HepG2 (cell line): ENCODE measurements at regions not wholly inside any gene's neighbourhood (a gene's known extent, or its start where the extent isn't known, plus 50 kb on each side); places are given as distances from the start of the nearest gene placed in this dataset.
"Not testable (repeated sequence)": the region's sequence is repeated elsewhere in the genome, so short reads cannot be mapped to it uniquely, and the experiment has no call there.

ENCODE experiments used
- ATAC-seq: fragments of 200-7000 bp; cut with Tn5 transposase; 3 replicates; pipeline ENCODE4 v1.9.1; 2020; ENCODE audit warnings: mild to moderate bottlenecking, moderate library complexity
- BruUV-seq: library from RNA; stranded (reverse); fragments of 400-500 nt; replicated peaks from 2 replicates; lab custom pipeline; 2021; lab: Mats Ljungman, UMichigan
- CTCF ChIA-PET: fragments of 300-600 bp; formaldehyde crosslinking; extraction: SDS; loops from one replicate; lab custom pipeline; 2021; ENCODE audit warnings: low total read pairs, inconsistent platforms, low intra/inter-chr PET ratio; lab: Yijun Ruan, JAX
- POLR2A ChIA-PET: fragments of 350-600 bp; sonication (Branson Sonifier 250); formaldehyde crosslinking; loops from one replicate; lab custom pipeline; 2020; ENCODE audit warnings: antibody characterized with exemption, inconsistent platforms; lab: Yijun Ruan, JAX
- DNase-seq: peaks from one replicate; pipeline ENCODE4 v3.0.0-alpha.2; 2015; ENCODE audit warnings: low spot score
- FAIRE-seq: peaks from 3 replicates; lab custom pipeline; 2011; peaks lifted over from hg19 to GRCh38; lab: Jason Lieb, UNC
- H2AFZ ChIP-seq: one replicate; pipeline ENCODE4 v1.6.1; 2011; ENCODE audit warnings: low read length, inconsistent platforms
- H3K27ac ChIP-seq: fragments of 300-600 bp; 3 replicates; pipeline ENCODE4 v1.8.0; 2011; ENCODE audit warnings: mixed run types, mild to moderate bottlenecking, mixed read lengths, low read length, inconsistent platforms; ENCODE audit not compliant: insufficient read depth; ENCODE audit errors: extremely low read length
- H3K27me3 ChIP-seq, 2 experiments: fragments of 200-600 bp in 1 of 2; 2 replicates in 1 of 2; 3 replicates in 1 of 2; pipeline versions ENCODE4 v1.6.0 to v1.8.0; 2011; ENCODE audit warnings: low read length in 2 of 2, mild to moderate bottlenecking in 2 of 2, moderate library complexity in 2 of 2, inconsistent platforms in 1 of 2; ENCODE audit not compliant: insufficient read depth in 2 of 2, control insufficient read depth in 1 of 2
- H3K36me3 ChIP-seq, 2 experiments: fragments of 200-600 bp in 1 of 2; replicated peaks in 1 of 2; 2 replicates in 1 of 2; 3 replicates in 1 of 2; pipeline versions ENCODE4 v1.5.1 to v1.8.0; 2011; ENCODE audit warnings: low read length in 2 of 2, inconsistent platforms in 1 of 2; ENCODE audit not compliant: insufficient read depth in 2 of 2, control insufficient read depth in 1 of 2
- H3K4me1 ChIP-seq: 2 replicates; pipeline ENCODE4 v1.5.1; 2012; ENCODE audit warnings: low read length, inconsistent platforms; ENCODE audit not compliant: insufficient read depth
- H3K4me2 ChIP-seq: 2 replicates; pipeline ENCODE4 v1.6.0; 2011; ENCODE audit warnings: low read depth, low read length, inconsistent platforms
- H3K4me3 ChIP-seq, 3 experiments: fragments of 200-600 bp in 1 of 3; sonication (generic), shearing (Covaris generic) in 1 of 3; replicated peaks in 1 of 3; 2 replicates each; pipeline ENCODE4 v1.5.1; 2011 to 2016; ENCODE audit warnings: low read length in 3 of 3, inconsistent platforms in 2 of 3, low read depth in 2 of 3, mild to moderate bottlenecking in 2 of 3, control low read depth in 1 of 3, mixed read lengths in 1 of 3; ENCODE audit not compliant: insufficient read depth in 1 of 3
- H3K79me2 ChIP-seq: one replicate; pipeline ENCODE4 v1.6.1; 2011; ENCODE audit warnings: low read length, inconsistent platforms; ENCODE audit not compliant: insufficient read depth
- H3K9ac ChIP-seq: 2 replicates; pipeline ENCODE4 v1.6.0; 2011; ENCODE audit warnings: mild to moderate bottlenecking, low read depth, low read length, inconsistent platforms; ENCODE audit not compliant: insufficient read depth
- H3K9me3 ChIP-seq: 2 replicates; pipeline ENCODE4 v1.5.1; 2012; ENCODE audit warnings: mild to moderate bottlenecking, low read length
- H4K20me1 ChIP-seq: 2 replicates; pipeline ENCODE4 v1.6.0; 2011; ENCODE audit warnings: inconsistent platforms, mild to moderate bottlenecking, low read length, moderate library complexity; ENCODE audit not compliant: insufficient read depth
- CEBPB ChIP-seq: IDR thresholded peaks from 2 replicates; pipeline ENCODE4 v1.6.1; 2011; ENCODE audit warnings: low read depth, low read length, improper control_type of control experiment, borderline replicate concordance
- SP1 ChIP-seq, 2 experiments: fragments of 450-650 bp in 1 of 2; sonication (generic) in 1 of 2; formaldehyde crosslinking in 1 of 2; IDR thresholded peaks; 2 replicates each; pipeline versions ENCODE4 v1.4.0 to v1.6.1; 2016 to 2020; ENCODE audit warnings: missing genetic modification reagents in 1 of 2
- WGBS: methylation state at CpG from one replicate; pipeline ENCODE4 v1.1.6; 2017; ENCODE audit warnings: low lambda C conversion rate; 5-methylcytosine and 5-hydroxymethylcytosine counted together
- in situ Hi-C: cut with HindIII; loops from 2 replicates; pipeline ENCODE4 v1.10.0; 2017; ENCODE audit warnings: low pct_unique_long_range_greater_than_20kb; ENCODE audit not compliant: extremely low pct_ligation_motif_present
- intact Hi-C: fragments of 100-400 bp; cut with micrococcal nuclease; formaldehyde crosslinking; loops from one replicate; pipeline ENCODE4 v1.10.0; 2022; ENCODE audit not compliant: unreplicated experiment

DNA sequence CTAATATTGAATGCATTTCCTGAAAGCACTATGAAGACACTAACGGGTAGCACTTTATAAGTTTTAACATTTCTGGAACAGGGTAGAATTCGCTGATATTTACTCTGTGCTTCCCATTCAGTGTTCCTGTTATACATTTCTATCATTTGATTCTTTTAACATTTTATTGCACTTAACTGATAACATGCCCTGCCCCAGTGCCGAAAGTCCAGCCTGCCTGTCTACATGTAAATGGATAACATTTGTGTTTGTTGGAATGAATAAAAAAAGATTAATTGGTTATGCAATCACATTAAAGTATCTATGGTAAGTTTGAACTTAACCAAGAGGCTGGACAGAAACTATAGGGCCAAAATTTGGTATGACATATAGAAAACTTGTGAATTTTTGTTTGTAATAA is 790.5 kb upstream of the TPTE start:
- ATAC-seq, result no peak
- no TSS peak for BruUV-seq
- Histone ChIP-seq H2AFZ (no peak overlapping the region), H3K27me3 (no peaks in the 10 kb centered on the region), H3K79me2 (no peaks in the 10 kb centered on the region), H3K27ac (no peak overlapping the region), H3K4me2 (no peak overlapping the region), H3K36me3 (no peaks in the 10 kb centered on the region), H3K9ac (no peak overlapping the region), H3K4me3 (no peak overlapping the region), H4K20me1 (no peaks in the 10 kb centered on the region), H3K9me3 (peaks cover 94% of the 10 kb centered on the region), H3K4me1 (no peaks in the 10 kb centered on the region)
- WGBS, result 5% methylated on average over 3 of the region's 3 CpGs
- ChIA-PET POLR2A (no interaction called here), CTCF (no interaction called here)
- DNase-seq, result no peak
- in situ Hi-C loops (no loop called here), intact Hi-C loops (no loop called here)
- FAIRE-seq, result no peak
- 0 out of 2 replicates have a peak, but pooled peaks have one; percentile 11 for TF ChIP-seq CEBPB
- TF ChIP-seq SP1 (IDR thresholded peaks at IDR 0.05), result no peak
- TF ChIP-seq SP1 (CRISPR knock-in tag; IDR thresholded peaks at IDR 0.05), result no peak

DNA sequence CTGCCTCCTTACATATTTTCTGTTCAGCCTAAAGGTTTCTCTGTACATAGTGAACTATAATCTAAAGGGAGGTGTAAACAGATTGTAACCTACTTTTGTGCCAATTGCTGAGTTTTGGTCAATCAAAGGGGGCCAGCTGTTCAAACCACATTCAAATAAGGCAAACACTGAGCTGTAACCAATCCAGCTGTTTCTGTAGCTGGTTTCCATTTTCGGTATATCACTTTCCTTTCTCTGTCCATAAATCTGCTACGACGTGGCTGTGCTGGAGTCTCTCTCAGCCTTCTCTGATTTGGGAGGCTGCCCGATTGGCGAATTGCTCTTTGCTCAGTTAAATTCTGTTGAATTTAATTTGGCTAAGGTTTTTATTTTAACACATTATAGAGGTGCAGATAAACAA is 790.1 kb upstream of the TPTE start:
- FAIRE-seq, H3K4me2 ChIP-seq, CTCF ChIA-PET, H3K9ac ChIP-seq, H3K4me1 ChIP-seq, H4K20me1 ChIP-seq, H3K79me2 ChIP-seq, H2AFZ ChIP-seq, H3K4me3 ChIP-seq, H3K27ac ChIP-seq, POLR2A ChIA-PET, intact Hi-C loops, ATAC-seq, BruUV-seq, H3K36me3 ChIP-seq, in situ Hi-C loops, DNase-seq, H3K27me3 ChIP-seq: not testable (repeated sequence)
- WGBS, result 2% methylated on average over 5 of the region's 5 CpGs
- peaks cover 95% of the 10 kb centered on the region for H3K9me3 ChIP-seq

DNA sequence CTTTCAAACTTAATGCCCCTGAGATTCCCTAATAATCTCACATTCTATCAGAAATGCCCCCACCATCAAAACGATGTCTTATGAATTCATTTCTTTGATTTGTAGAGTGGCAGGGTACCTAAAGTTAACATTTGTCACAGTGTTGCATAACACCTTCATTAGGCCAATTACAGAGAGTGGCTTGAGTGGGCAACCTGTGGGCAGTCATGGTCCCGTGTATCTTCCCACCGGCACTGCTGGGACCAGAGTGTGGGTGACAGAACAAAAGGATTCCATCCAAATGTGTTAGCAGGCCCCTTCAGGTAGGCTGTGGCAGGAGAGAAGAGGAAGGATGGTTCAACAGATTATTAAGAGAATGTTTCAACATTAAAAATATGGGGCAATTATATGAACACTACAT is 788.8 kb upstream of the TPTE start:
- H3K36me3 ChIP-seq, ATAC-seq, BruUV-seq, intact Hi-C loops, CTCF ChIA-PET, in situ Hi-C loops, FAIRE-seq, H3K79me2 ChIP-seq, H3K4me1 ChIP-seq, H4K20me1 ChIP-seq, H3K4me3 ChIP-seq, H3K27ac ChIP-seq, H3K4me2 ChIP-seq, H2AFZ ChIP-seq, DNase-seq, POLR2A ChIA-PET, H3K27me3 ChIP-seq, H3K9ac ChIP-seq: not testable (repeated sequence)
- peaks cover 96% of the 10 kb centered on the region for H3K9me3 ChIP-seq
- under 1% methylated on average over 3 of the region's 3 CpGs for WGBS
